ENCODE measurements at regions not wholly inside any gene's neighbourhood (a gene's known extent, or its start where the extent isn't known, plus 50 kb on each side); places are given as distances from the start of the nearest gene placed in this dataset.
A peak's percentile ranks its signal among the peaks of the same experiment; 100 is the strongest.

GRCh38 chr6:113396730-113397129 is 460.4 kb upstream of the MARCKS start:
- DNase-seq, result no peak

GRCh38 chr6:113397236-113397635 is 459.9 kb upstream of the MARCKS start:
- no peak for DNase-seq

- no peak for DNase-seq
These were observed 455.9 kb upstream of the MARCKS start for GRCh38 chr6:113401231-113401630.

- DNase-seq, result no peak
These were observed 454.6 kb upstream of the MARCKS start for GRCh38 chr6:113402544-113402943.

GRCh38 chr6:113403966-113404595 is 453.1 kb upstream of the MARCKS start:
- no peak for DNase-seq

- DNase-seq, result no peak
These were observed 451.7 kb upstream of the MARCKS start for GRCh38 chr6:113405326-113406047.

- no peak for DNase-seq
These were observed 451.0 kb upstream of the MARCKS start for GRCh38 chr6:113406048-113406695.

GRCh38 chr6:113411011-113411410 is 446.1 kb upstream of the MARCKS start:
- DNase-seq, result no peak

- no peak for DNase-seq
These were observed 444.4 kb upstream of the MARCKS start for GRCh38 chr6:113412589-113413357.

- no peak for DNase-seq
These were observed 442.6 kb upstream of the MARCKS start for GRCh38 chr6:113414511-113414910.

GRCh38 chr6:113416170-113416569 is 441.0 kb upstream of the MARCKS start:
- DNase-seq, result no peak

GRCh38 chr6:113420290-113420689 is 436.9 kb upstream of the MARCKS start:
- no peak for DNase-seq

GRCh38 chr6:113421997-113422396 is 435.1 kb upstream of the MARCKS start:
- no peak for DNase-seq

GRCh38 chr6:113423956-113424355 is 433.2 kb upstream of the MARCKS start:
- no peak for DNase-seq

GRCh38 chr6:113425977-113426660 is 431.0 kb upstream of the MARCKS start:
- DNase-seq, result no peak

GRCh38 chr6:113427617-113428016 is 429.5 kb upstream of the MARCKS start:
- DNase-seq, result no peak

- DNase-seq, result no peak
These were observed 428.4 kb upstream of the MARCKS start for GRCh38 chr6:113428702-113429101.

GRCh38 chr6:113432521-113433334 is 424.4 kb upstream of the MARCKS start:
- no peak for DNase-seq

GRCh38 chr6:113433335-113433991 is 423.7 kb upstream of the MARCKS start:
- peak in 1 of 2 donors; percentile 12 for DNase-seq

GRCh38 chr6:113434641-113435040 is 422.5 kb upstream of the MARCKS start:
- DNase-seq, result no peak

GRCh38 chr6:113437566-113437965 is 419.6 kb upstream of the MARCKS start:
- no peak for DNase-seq
